Activated CD8-positive, alpha-beta memory T cell treated with anti-CD3 and anti-CD28 coated beads, Interleukin-2, amount 50 U/mL, for 1 hour (primary cell): ENCODE measurements at regions not wholly inside any gene's neighbourhood (a gene's known extent, or its start where the extent isn't known, plus 50 kb on each side); places are given as distances from the start of the nearest gene placed in this dataset.
A peak's percentile ranks its signal among the peaks of the same experiment; 100 is the strongest.
"Not testable (repeated sequence)": the region's sequence is repeated elsewhere in the genome, so short reads cannot be mapped to it uniquely, and the experiment has no call there.

Source experiments
- DNase-seq: peaks from one replicate; pipeline ENCODE4 v3.0.0-alpha.2; 2020; ENCODE audit errors: extremely low read depth

- no peak for DNase-seq
These were observed 782.8 kb downstream of the RAB28 start for GRCh38 chr4:12701384-12701783.

GRCh38 chr4:12697970-12698369 lies 786.2 kb downstream of the RAB28 start:
- DNase-seq: no peak

GRCh38 chr4:12692815-12693214 lies 791.3 kb downstream of the RAB28 start:
- DNase-seq: no peak

- no peak for DNase-seq
These were observed 793.0 kb downstream of the RAB28 start for GRCh38 chr4:12691168-12691567.

DNA sequence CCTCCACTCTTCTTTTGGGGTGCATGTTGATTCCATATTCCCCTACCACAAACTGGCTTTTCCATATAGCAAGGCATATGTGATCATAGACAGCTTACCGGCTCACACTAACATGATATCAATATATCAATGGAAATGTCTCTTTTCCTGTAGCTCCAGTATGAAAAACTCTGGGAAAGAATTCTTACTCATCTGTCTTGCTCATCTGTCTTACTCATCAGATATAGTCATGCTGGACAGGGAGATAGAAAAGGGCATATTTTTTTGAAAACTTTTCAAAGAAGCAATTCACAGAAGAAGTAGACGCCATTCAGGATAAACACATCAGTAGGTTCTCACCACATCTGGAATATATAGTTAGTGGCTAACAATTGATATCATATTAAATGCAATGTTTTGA lies 794.7 kb downstream of the RAB28 start:
- DNase-seq: no peak

DNA sequence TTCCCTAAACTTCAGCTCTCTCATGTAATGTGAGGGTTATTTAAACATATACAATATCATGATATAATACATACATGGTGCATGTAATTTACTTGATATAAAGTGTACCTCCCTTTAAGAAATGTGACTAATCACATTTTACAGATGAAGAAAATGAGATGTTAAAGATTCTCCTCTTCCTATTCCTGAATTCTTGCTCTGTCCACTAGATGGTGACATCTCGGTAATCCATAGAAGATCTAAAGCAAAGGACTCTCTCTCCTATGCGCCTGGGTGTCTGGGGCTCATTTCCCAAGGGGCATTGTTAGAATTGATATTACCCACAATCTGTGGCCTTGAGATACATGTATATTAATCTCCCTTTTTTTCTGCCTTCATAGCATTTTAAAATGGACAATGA lies 804.9 kb downstream of the RAB28 start:
- no peak for DNase-seq

- no peak for DNase-seq
These were observed 810.0 kb downstream of the RAB28 start for GRCh38 chr4:12674184-12674583.

- no peak for DNase-seq
These were observed 811.8 kb downstream of the RAB28 start for GRCh38 chr4:12672303-12672702.

DNA sequence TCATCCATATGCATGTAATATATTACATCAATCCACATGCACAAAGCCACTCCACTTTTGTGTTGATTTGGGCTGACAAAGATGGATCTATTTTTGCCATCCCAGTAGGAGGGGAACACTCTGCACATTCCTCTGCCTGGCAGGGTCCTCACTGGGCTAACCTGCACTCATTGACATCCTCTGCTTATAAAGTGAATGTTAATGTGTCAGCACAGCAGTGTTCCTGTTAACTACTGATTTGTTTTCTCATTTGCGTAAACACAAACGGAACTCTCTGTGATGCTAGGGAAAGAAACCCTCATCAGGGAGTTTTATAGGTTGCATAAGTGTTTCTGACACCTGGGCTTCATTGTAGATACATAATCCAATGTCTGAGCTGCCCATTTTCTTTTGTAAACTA lies 826.0 kb downstream of the RAB28 start:
- DNase-seq: no peak

DNA sequence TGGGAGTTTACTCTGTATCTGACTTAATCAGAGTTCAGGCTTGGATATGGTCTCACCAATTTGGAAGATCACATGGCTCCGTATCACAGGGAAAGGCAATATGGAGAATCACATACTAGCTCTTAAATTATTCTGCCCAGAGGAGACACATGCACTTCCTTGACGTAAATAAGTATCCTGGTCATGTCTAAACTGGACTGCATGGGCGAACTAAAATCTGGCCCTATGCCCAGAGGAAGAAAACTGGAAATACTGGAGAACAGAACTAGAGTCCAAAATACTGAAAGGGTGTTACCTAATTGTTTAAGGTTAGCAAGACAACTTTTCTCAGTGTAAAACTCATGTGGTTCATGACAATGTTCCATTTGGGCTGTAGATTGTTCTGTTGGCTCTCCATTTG lies 832.3 kb downstream of the RAB28 start:
- no peak for DNase-seq

- no peak for DNase-seq
These were observed 838.4 kb downstream of the RAB28 start for GRCh38 chr4:12645732-12646131.

DNA sequence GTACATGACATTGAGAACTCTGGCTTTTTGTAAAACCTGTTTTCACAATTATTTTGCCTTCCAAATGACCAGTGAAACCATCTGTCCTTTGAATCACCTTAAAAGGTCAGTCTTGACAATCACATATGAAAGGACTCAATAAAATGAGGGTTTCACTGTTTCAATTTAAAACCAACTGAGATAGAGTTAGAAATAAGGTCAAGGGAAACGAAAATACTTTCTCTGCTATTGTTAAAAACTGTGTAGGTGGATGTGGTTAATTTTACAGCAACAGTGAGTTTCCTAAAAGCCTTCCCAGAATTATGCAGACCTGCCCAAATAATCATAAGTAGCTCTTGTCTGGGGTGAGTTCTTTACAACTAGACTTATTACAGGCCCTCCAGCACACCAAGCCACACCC lies 839.9 kb downstream of the RAB28 start:
- no peak for DNase-seq

GRCh38 chr4:12636191-12636590 lies 847.9 kb downstream of the RAB28 start:
- no peak for DNase-seq

DNA sequence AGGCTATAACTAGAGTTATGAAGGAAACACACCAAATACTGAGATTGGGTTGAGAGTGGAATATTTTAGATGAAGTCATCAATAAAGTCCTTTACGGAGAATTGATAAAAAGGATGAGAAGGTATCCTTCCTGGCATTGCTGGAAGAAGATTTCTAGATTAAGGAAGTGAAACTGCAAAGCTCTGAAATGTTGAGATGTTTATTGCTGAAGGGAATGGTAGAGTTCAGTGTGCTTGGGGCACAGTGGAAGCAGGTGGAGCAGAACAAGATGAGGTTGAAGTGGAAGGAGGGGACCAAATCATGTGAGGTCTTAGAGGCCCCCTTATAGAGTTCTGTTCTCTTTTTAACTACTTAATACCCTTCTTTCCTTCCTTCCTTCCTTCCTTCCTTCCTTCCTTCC lies 848.5 kb downstream of the RAB28 start:
- DNase-seq: no peak

GRCh38 chr4:12633053-12633651 lies 851.0 kb downstream of the RAB28 start:
- DNase-seq: peak; percentile 7

- DNase-seq: no peak
These were observed 868.3 kb downstream of the RAB28 start for GRCh38 chr4:12615822-12616221.

DNA sequence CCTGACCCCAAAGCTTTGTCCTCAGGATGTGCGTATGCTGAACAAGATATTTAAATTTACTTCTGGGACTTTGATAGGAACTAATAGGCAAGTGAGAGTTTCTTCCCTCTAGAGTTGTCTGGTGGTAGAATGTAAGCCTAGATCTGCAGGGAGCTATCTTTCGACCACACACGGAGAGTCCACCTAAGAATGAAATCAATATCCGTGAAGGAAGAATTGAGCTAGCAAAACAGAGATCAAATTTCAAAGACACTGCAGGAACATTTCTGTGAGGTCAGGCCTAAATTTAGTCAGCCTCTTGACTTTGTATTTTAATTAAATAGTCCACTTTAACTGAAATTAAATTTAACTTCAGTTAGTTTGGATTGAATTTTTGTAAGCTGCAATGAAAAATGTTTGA lies 871.3 kb downstream of the RAB28 start:
- DNase-seq: no peak

GRCh38 chr4:12609212-12609875 lies 874.8 kb downstream of the RAB28 start:
- not testable (repeated sequence) for DNase-seq

DNA sequence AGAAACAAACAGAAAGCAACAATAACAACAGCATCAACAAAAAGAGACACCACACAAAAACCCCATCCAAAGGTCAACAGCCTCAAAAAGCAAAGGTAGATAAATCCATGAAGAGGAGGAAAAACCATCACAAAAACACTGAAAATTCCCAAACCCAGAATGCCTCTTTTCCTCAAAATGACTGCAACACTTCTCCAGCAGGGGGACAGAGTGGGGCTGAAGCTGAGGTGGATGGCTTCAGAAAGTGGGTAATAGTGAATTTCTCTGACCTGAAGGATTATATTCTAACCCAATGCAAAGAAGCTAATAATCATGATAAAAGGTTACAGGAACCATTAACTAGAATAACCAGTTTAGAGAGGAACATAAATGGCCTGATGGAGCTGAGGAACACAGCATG lies 888.2 kb downstream of the RAB28 start:
- no peak for DNase-seq

DNA sequence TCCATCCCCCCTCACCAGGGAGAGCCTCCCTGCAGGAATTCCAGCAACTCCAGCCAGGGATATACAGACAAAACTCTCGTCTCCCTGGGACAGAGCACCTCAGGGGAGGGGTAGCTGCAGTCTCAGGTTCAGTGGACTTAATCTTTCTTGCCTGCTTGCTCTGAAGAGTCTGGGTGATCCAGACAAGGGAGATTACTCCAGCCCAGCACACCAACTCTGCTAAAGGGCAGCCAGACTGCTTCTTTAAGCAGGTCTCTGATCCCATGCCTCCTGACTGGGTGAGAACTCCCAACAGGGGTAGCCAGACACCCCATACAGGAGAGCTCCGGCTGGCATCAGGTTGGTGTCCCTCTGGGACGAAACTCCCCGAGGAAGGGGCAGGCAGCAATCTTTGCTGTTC lies 888.7 kb downstream of the RAB28 start:
- no peak for DNase-seq

- no peak for DNase-seq
These were observed 895.6 kb downstream of the RAB28 start for GRCh38 chr4:12588582-12588981.

GRCh38 chr4:12586242-12587006 lies 897.7 kb downstream of the RAB28 start:
- DNase-seq: no peak
